ENCODE measurements at regions not wholly inside any gene's neighbourhood (a gene's known extent, or its start where the extent isn't known, plus 50 kb on each side); places are given as distances from the start of the nearest gene placed in this dataset.

DNA sequence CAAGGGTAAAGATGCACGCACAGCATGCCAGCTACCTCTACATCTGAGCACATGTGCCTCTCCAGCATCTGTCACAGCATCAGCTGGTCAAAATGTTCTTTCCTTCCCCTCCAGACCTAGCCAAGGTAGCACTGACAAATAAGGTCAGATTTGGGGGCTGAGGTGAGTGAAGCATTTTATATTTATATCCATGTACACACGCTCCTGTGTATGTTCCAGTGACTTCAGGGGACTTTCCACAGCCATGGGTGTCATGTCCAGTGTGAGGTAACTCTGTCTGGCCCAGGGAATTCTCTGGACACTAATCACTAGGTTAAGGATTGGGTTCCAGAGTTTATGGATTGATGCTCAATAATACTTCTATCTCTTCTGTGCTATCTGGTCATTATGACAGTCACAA lies 165.2 kb upstream of the TP63 start:
- no peak for DNase-seq (ENCODE audit: low read depth, low spot score)
- Histone ChIP-seq H3K27ac (ENCODE audit: low read depth, low read length) (no peak overlapping the region), H3K27me3 (ENCODE audit: control insufficient read depth, insufficient read depth, low read length) (no peaks in the 10 kb centered on the region), H3K9me3 (ENCODE audit: control insufficient read depth, insufficient read depth, low read length) (no peaks in the 10 kb centered on the region), H3K4me3 (ENCODE audit: low read depth, low read length) (no peak overlapping the region)
- TF ChIP-seq, protein P1, sequence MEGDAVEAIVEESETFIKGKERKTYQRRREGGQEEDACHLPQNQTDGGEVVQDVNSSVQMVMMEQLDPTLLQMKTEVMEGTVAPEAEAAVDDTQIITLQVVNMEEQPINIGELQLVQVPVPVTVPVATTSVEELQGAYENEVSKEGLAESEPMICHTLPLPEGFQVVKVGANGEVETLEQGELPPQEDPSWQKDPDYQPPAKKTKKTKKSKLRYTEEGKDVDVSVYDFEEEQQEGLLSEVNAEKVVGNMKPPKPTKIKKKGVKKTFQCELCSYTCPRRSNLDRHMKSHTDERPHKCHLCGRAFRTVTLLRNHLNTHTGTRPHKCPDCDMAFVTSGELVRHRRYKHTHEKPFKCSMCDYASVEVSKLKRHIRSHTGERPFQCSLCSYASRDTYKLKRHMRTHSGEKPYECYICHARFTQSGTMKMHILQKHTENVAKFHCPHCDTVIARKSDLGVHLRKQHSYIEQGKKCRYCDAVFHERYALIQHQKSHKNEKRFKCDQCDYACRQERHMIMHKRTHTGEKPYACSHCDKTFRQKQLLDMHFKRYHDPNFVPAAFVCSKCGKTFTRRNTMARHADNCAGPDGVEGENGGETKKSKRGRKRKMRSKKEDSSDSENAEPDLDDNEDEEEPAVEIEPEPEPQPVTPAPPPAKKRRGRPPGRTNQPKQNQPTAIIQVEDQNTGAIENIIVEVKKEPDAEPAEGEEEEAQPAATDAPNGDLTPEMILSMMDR (IDR thresholded peaks at IDR 0.05; ENCODE audit: low read depth, low read length) = no peak
- CTCF ChIA-PET = no interaction called here
- POLR2A ChIA-PET = no interaction called here

- no peak for DNase-seq (ENCODE audit: low read depth, low spot score)
- Histone ChIP-seq H3K27ac (ENCODE audit: low read depth, low read length) (no peak overlapping the region), H3K9me3 (ENCODE audit: control insufficient read depth, insufficient read depth, low read length) (no peaks in the 10 kb centered on the region), H3K4me3 (ENCODE audit: low read depth, low read length) (no peak overlapping the region), H3K27me3 (ENCODE audit: control insufficient read depth, insufficient read depth, low read length) (no peaks in the 10 kb centered on the region)
- POLR2A ChIA-PET = no interaction called here
- TF ChIP-seq, protein P1 (IDR thresholded peaks at IDR 0.05; ENCODE audit: low read depth, low read length) = no peak
- CTCF ChIA-PET = no interaction called here
Observed at GRCh38 chr3:189467451-189467850, 163.7 kb upstream of the TP63 start.

GRCh38 chr3:189474944-189475343 lies 156.2 kb upstream of the TP63 start:
- POLR2A ChIA-PET = no interaction called here
- H3K4me3 ChIP-seq (ENCODE audit: low read depth, low read length) = no peak overlapping the region
- H3K27me3 ChIP-seq (ENCODE audit: control insufficient read depth, insufficient read depth, low read length) = no peaks in the 10 kb centered on the region
- CTCF ChIA-PET = no interaction called here
- DNase-seq (ENCODE audit: low read depth, low spot score) = no peak
- H3K27ac ChIP-seq (ENCODE audit: low read depth, low read length) = no peak overlapping the region
- TF ChIP-seq, protein P1 (IDR thresholded peaks at IDR 0.05; ENCODE audit: low read depth, low read length) = no peak
- no peaks in the 10 kb centered on the region for H3K9me3 ChIP-seq (ENCODE audit: control insufficient read depth, insufficient read depth, low read length)

- H3K27ac ChIP-seq (ENCODE audit: low read depth, low read length) = no peak overlapping the region
- ChIA-PET POLR2A (no interaction called here), CTCF (no interaction called here)
- TF ChIP-seq, protein P1 (IDR thresholded peaks at IDR 0.05; ENCODE audit: low read depth, low read length) = no peak
- no peak overlapping the region for H3K4me3 ChIP-seq (ENCODE audit: low read depth, low read length)
- no peaks in the 10 kb centered on the region for H3K27me3 ChIP-seq (ENCODE audit: control insufficient read depth, insufficient read depth, low read length)
- no peak for DNase-seq (ENCODE audit: low read depth, low spot score)
- H3K9me3 ChIP-seq (ENCODE audit: control insufficient read depth, insufficient read depth, low read length) = no peaks in the 10 kb centered on the region
Observed at GRCh38 chr3:189477614-189478013, 153.6 kb upstream of the TP63 start.

GRCh38 chr3:189486556-189486955 lies 144.6 kb upstream of the TP63 start:
- H3K27me3 ChIP-seq (ENCODE audit: control insufficient read depth, insufficient read depth, low read length) = no peaks in the 10 kb centered on the region
- no peak overlapping the region for H3K27ac ChIP-seq (ENCODE audit: low read depth, low read length)
- no peak for DNase-seq (ENCODE audit: low read depth, low spot score)
- H3K9me3 ChIP-seq (ENCODE audit: control insufficient read depth, insufficient read depth, low read length) = no peaks in the 10 kb centered on the region
- TF ChIP-seq, protein P1 (IDR thresholded peaks at IDR 0.05; ENCODE audit: low read depth, low read length) = no peak
- POLR2A ChIA-PET = no interaction called here
- H3K4me3 ChIP-seq (ENCODE audit: low read depth, low read length) = no peak overlapping the region
- CTCF ChIA-PET = no interaction called here

All from AG04450 (cell line).